Stimulated activated naive CD8-positive, alpha-beta T cell treated with anti-CD3 and anti-CD28 coated beads, Interleukin-15, amount 100 ng/mL, for 72 hours (primary cell): ENCODE measurements at regions not wholly inside any gene's neighbourhood (a gene's known extent, or its start where the extent isn't known, plus 50 kb on each side); places are given as distances from the start of the nearest gene placed in this dataset.

Source experiments
- ATAC-seq: fragments of 150-1000 bp; cut with Tn5 transposase; 2 replicates; pipeline ENCODE4 v1.10.0; 2021; ENCODE audit warnings: mild to moderate bottlenecking, moderate library complexity
- DNase-seq, 2 donors: peaks; one replicate each; pipeline ENCODE4 v3.0.0; 2021 to 2022
- H3K27ac Mint-ChIP-seq, 2 donors: one replicate each; pipeline ENCODE4 v1.8.0; 2022; ENCODE audit warnings: mild to moderate bottlenecking in 2 of 2, mixed read lengths in 2 of 2, moderate library complexity in 2 of 2
- H3K27me3 Mint-ChIP-seq: one replicate; pipeline ENCODE4 v1.8.0; 2022; ENCODE audit warnings: mixed read lengths
- H3K4me1 Mint-ChIP-seq: one replicate; pipeline ENCODE4 v1.8.0; 2022; ENCODE audit warnings: mild to moderate bottlenecking, mixed read lengths
- H3K4me3 Mint-ChIP-seq, 2 donors: one replicate each; pipeline ENCODE4 v1.8.0; 2022; ENCODE audit warnings: mild to moderate bottlenecking in 2 of 2, mixed read lengths in 2 of 2, moderate library complexity in 1 of 2
- H3K9me3 Mint-ChIP-seq, 2 donors: one replicate each; pipeline ENCODE4 v1.8.0; 2022; ENCODE audit warnings: mixed read lengths in 2 of 2

DNA sequence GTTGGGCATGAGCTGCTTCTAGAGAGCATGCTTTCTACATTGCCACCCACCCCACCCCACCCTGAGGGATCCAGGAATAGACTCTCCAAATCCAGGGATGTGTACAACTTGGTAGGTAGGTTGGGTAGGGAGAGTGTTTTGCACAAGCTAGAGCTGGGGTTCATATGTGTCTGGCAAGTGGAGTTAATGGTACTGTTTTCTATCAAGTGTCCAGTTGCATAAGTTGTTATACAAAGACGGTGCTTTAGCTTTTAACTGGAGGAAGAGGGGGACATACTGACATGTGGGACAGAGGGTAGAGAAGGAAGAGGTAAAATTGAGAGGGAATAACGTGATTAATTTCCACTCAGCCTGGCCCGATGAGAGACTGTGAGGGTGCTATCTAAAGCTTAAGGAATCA, 51.0 kb upstream of the TNC start:
- H3K4me3 Mint-ChIP-seq: no peak overlapping the region
- no peak overlapping the region for H3K27ac Mint-ChIP-seq
- no peak for ATAC-seq
- H3K4me1 Mint-ChIP-seq: no peaks in the 10 kb centered on the region
- no peaks in the 10 kb centered on the region for H3K9me3 Mint-ChIP-seq
- H3K27me3 Mint-ChIP-seq: peaks cover 28% of the 10 kb centered on the region
- DNase-seq: no peak

DNA sequence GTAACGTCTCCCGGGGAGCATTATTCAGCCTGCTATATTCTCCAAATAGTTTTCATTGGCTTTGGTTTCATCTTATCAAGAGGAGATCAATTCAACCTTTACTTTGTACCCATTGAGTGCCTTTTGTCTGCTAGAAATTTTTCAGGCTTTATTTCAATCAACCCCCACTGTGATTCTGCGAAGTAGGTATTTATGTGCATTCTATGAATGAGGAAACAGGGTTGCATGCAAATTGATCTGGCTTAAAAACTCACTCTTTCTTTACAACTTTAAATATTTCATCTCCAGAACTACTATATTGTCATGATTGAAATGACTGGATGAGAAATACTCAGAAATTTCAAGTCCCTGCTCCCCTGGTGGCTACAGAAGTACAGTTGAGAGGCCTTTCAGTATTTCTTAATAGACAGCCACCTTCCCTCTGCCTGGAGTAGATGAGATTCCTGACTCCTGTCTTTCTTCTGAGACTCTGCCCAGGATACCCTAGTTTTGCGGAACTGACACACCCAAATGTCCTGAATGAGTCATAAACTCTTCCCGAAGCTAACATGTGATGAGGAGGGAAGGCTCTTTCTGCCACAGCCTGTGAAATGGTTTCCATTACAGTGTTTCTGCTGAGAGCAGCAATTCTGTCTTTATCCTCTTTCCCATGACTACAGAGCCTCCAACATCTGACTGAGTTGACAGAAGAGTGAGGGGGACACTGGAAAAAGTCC, 52.6 kb upstream of the TNC start:
- H3K4me1 Mint-ChIP-seq: no peaks in the 10 kb centered on the region
- ATAC-seq (no peak), DNase-seq (no peak)
- no peak overlapping the region for H3K27ac Mint-ChIP-seq
- peaks cover 23% of the 10 kb centered on the region for H3K27me3 Mint-ChIP-seq
- H3K9me3 Mint-ChIP-seq: no peaks in the 10 kb centered on the region
- no peak overlapping the region for H3K4me3 Mint-ChIP-seq

DNA sequence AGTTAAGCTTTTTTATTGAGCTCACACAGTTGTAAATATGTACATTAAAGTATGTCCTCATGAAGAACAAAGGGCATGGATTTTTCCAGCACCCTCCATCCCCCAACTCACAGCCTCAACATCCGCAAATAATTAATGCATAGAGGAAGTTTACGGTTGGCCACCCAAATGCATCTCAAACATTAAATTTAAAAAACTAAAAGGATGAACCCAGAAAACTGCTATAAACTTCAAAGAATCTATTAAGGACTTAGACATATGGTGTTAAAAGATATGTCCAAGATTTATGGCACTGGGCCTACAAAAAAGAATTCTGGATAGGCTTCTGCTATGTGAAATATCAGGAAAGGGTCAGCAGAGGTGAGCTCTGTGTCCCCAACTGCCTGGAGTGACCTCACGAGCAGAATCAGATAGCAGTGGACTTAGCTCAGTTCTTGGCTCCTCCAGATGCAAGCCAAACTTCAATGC, 54.0 kb upstream of the TNC start:
- Mint-ChIP-seq H3K27me3 (peaks cover 23% of the 10 kb centered on the region), H3K9me3 (no peaks in the 10 kb centered on the region), H3K4me1 (no peaks in the 10 kb centered on the region), H3K4me3 (no peak overlapping the region), H3K27ac (no peak overlapping the region)
- no peak for DNase-seq
- ATAC-seq: no peak

DNA sequence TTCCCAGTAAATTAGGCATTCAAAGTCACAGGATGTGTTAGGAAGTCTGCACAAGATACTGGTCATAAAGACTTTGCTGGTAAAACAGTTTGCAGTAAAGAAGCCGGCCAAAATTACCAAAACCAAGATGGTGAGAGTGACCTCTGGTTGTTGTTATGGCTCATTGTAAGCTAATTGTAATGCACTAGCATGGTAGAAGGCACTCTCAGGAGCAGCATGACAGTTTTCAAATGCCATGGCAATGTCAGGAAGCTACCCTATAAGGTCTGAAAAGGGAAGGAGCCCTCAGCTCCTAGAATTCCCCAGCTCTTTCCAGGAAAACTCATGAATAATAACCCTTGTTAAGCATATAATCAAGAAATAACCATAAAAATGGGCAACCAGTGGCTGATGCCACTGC, 64.3 kb upstream of the TNC start:
- H3K4me1 Mint-ChIP-seq: no peaks in the 10 kb centered on the region
- H3K4me3 Mint-ChIP-seq: no peak overlapping the region
- no peak overlapping the region for H3K27ac Mint-ChIP-seq

DNA sequence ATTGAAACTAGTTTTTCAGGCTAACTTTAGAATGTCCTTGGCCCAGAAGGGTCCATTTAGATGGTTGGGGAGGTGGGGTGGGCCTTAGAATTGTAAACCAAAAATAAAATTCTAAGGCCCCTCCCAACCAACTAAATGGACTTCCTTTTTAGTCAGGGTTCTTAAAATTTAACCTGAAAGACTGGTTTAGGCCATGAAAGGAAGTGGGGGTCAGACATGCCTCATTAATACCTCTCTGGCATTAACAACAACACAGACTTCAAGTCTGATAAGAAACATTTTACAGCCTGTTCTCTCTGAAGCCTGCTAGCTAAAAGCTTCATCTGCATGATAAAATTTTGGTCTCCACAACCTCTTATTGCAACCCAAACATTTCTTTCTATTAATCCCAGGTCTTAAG, 65.5 kb upstream of the TNC start:
- Mint-ChIP-seq H3K27me3 (peaks cover 19% of the 10 kb centered on the region), H3K4me3 (no peak overlapping the region), H3K4me1 (no peaks in the 10 kb centered on the region), H3K9me3 (no peaks in the 10 kb centered on the region), H3K27ac (no peak overlapping the region)
- ATAC-seq: no peak
- no peak for DNase-seq

More for the DNA sequence above, 64.3 kb upstream of the TNC start:
- DNase-seq (no peak), ATAC-seq (no peak)
- H3K9me3 Mint-ChIP-seq: no peaks in the 10 kb centered on the region
- H3K27me3 Mint-ChIP-seq: peaks cover 16% of the 10 kb centered on the region

DNA sequence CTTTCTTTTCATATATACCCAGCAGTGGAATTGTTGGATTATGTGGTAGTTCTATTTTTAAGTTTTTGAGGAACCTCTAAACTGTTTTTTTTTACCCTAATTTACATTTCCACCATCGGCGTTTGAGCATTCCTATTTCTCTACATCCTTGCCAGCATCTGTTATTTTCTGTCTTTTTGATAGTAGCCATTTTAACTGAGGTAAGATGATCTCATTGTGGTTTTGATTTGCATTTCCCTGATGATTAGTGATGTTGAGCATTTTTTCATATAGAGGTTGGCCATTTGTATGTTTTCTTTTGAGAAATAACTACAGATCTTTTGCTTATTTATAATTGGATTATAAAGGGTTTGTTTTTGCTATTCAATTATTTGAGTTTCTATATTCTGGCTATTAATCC, 71.7 kb upstream of the TNC start:
- no peaks in the 10 kb centered on the region for H3K4me1 Mint-ChIP-seq
- H3K27ac Mint-ChIP-seq: no peak overlapping the region
- no peak overlapping the region for H3K4me3 Mint-ChIP-seq
- no peak for DNase-seq
- peaks cover 33% of the 10 kb centered on the region for H3K27me3 Mint-ChIP-seq
- no peaks in the 10 kb centered on the region for H3K9me3 Mint-ChIP-seq
- no peak for ATAC-seq

DNA sequence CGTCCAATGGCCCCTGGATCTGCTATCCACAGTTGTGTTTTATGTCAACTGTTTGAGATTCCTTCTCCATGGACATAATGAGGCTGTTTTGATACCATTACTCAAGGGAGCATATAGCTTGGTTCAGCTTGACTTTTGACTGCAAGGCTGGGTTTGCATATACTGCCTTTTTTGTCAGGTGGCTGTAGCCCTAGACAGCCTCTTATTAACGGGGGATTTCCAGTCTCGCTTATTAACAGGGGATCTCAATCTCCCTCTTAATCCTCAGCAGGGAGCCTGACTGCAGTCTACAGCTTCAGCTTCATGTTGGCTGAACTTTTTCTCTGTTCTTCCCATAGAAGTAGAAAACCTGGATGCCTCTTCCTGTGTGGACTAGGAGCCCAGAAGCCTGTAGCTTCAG, 73.7 kb upstream of the TNC start:
- H3K27me3 Mint-ChIP-seq: peaks cover 23% of the 10 kb centered on the region
- no peaks in the 10 kb centered on the region for H3K4me1 Mint-ChIP-seq
- ATAC-seq (no peak), DNase-seq (no peak)
- no peaks in the 10 kb centered on the region for H3K9me3 Mint-ChIP-seq
- no peak overlapping the region for H3K27ac Mint-ChIP-seq
- H3K4me3 Mint-ChIP-seq: no peak overlapping the region

DNA sequence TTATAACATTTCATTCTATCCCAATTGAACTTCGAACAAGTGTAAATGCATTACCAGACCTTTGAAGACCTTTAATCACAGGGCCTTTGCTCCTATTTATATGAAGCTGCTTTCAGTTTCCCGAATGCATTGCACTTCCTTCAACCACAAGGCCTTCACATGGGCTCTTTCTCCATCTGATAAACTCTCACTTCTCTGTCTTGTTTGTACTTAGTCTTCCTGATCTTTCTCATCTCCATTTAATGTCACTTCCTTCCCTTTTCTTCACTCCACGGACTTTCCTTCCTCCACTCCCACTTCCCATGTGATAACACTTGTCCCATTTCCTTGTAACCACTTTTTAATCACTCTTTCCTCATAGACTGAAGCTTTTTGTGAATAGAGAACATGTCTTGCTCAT, 74.3 kb upstream of the TNC start:
- DNase-seq: no peak
- H3K9me3 Mint-ChIP-seq: no peaks in the 10 kb centered on the region
- H3K27ac Mint-ChIP-seq: no peak overlapping the region
- no peak overlapping the region for H3K4me3 Mint-ChIP-seq
- no peak for ATAC-seq
- peaks cover 30% of the 10 kb centered on the region for H3K27me3 Mint-ChIP-seq
- H3K4me1 Mint-ChIP-seq: no peaks in the 10 kb centered on the region

DNA sequence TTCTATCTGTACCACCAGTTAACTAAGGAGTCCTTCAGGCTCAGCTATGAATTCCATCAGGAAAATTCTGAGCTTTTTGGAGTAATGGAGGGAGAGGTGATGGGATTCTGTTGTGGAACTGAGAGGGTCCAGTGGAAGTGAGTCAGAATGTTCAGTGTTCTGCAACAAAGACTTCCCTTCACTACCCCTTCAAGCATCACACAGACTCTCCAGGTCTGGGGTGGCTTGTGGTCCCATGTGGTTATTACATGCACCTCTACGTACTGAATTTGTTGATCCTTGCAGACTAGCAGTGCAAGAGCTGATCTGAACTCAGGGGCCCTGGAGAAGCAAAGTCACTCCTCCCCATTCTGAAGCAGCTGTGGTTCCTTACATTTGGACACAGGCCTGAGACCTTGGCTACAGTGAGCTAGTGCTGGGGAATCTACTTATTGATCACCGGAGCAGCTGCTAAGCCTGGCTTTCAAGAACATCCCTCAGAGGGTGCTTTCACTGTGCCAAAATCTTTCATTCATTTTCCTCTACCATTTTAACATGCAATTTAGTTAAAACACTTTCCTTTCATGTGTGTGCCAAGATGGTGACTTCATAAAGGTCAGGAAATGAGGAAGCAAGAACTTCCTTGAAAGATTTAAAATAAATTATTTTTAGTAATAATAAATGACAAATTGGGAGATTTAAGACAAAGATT, 75.0 kb upstream of the TNC start:
- no peaks in the 10 kb centered on the region for H3K4me1 Mint-ChIP-seq
- no peak overlapping the region for H3K4me3 Mint-ChIP-seq
- peaks cover 35% of the 10 kb centered on the region for H3K27me3 Mint-ChIP-seq
- H3K27ac Mint-ChIP-seq: no peak overlapping the region
- DNase-seq (no peak), ATAC-seq (no peak)
- no peaks in the 10 kb centered on the region for H3K9me3 Mint-ChIP-seq

DNA sequence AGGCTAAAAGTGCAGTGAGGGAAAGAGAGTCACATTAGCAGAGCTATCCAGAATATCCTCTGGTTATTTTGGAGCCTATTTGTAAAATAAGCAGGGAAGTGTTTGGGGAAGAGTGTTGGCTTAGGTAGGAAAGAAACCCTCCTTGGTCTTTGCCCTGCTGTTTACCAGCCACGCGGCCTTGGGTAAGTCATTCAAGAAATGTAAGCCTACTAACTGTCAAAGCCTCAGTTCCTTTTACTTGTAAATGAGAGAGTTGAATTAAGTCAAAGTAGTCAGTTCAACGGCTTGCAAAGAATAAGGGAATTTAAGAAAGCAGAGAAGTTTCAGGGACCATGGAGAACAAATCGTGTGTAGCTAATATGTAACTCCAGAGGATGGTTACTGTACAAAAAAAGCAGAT, 75.8 kb upstream of the TNC start:
- H3K4me3 Mint-ChIP-seq: no peak overlapping the region
- peaks cover 33% of the 10 kb centered on the region for H3K27me3 Mint-ChIP-seq
- no peaks in the 10 kb centered on the region for H3K9me3 Mint-ChIP-seq
- DNase-seq: no peak
- H3K4me1 Mint-ChIP-seq: no peaks in the 10 kb centered on the region
- no peak for ATAC-seq
- H3K27ac Mint-ChIP-seq: no peak overlapping the region

DNA sequence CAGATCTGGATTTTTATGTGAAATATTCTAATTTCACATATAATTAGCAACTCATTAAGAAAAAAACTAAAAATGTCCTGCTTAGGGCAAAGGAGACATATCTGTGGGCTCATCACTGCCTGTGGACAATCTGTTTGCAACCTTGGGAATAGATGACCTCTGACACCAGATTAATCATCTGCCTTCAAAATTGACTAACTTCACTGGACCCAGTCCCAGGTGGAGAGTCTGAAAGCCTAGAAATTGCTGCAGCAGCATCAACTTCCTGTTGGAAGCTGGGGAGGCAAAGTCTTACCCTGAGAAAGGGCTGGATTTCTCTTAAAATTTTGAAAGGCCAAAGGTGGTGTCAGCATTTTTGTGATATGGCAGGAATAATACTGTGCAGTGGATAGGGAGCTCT, 76.3 kb upstream of the TNC start:
- Mint-ChIP-seq H3K4me3 (no peak overlapping the region), H3K27ac (no peak overlapping the region), H3K9me3 (no peaks in the 10 kb centered on the region), H3K27me3 (peaks cover 33% of the 10 kb centered on the region), H3K4me1 (no peaks in the 10 kb centered on the region)
- DNase-seq (no peak), ATAC-seq (no peak)

DNA sequence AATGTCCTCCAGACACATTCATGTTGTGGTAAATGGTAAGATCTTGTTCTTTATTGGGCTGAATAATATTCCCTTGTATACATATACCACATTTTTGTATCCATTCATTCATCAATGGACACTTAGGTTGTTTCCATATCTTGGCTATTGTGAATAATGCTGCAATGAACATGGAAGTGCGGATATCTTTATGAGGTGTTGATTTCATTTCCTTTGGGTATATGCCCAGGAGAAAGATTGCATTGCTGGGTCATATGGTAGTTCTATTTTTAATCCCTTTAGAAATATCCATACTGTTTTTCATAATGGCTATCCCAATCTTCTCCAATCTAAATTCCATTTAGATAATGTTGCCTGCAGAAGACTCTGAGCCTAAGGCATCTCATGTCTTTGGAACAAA, 78.0 kb upstream of the TNC start:
- no peak overlapping the region for H3K4me3 Mint-ChIP-seq
- peaks cover 44% of the 10 kb centered on the region for H3K27me3 Mint-ChIP-seq
- H3K9me3 Mint-ChIP-seq: no peaks in the 10 kb centered on the region
- H3K4me1 Mint-ChIP-seq: no peaks in the 10 kb centered on the region
- DNase-seq (no peak), ATAC-seq (no peak)
- H3K27ac Mint-ChIP-seq: no peak overlapping the region

DNA sequence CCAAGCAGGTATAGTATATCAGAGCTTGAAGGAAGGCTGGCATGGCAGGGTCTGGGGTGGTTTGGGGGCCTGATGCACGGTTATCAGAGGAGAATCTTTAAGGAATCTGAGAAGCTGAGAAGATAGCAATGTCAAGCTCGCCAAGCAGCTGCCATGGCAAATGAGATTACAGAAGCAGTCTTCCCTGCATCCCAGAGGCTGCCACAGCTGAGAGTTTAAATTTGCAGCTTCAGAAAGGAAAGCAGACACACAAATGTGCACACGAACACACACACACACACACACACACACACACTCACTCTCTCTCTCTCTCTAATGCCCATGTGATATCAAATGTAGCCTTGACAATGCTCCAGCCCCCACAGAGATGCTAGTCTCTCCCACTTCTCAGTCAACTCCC, 79.0 kb upstream of the TNC start:
- peaks cover 50% of the 10 kb centered on the region for H3K27me3 Mint-ChIP-seq
- DNase-seq (no peak), ATAC-seq (no peak)
- no peak overlapping the region for H3K27ac Mint-ChIP-seq
- no peak overlapping the region for H3K4me3 Mint-ChIP-seq
- no peaks in the 10 kb centered on the region for H3K9me3 Mint-ChIP-seq
- no peaks in the 10 kb centered on the region for H3K4me1 Mint-ChIP-seq

DNA sequence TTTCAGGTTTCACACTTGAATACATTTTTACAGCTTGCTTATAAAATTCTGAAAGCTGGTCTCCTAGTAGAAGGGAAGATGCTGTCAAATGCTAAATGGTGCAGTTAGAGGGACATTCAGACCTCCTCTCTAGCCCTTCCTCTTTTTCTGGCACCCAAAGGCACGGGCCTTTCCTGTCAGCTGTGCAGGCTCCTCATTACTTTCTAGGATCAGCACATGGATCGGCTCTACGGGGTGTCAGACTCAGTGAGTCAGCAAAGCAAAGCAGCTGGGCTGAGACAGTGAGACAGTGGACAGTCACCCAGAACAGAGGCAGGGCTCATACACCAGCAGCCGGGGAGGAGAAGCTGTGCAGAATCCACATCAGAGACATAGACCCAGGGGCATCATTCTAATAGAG, 80.0 kb upstream of the TNC start:
- Mint-ChIP-seq H3K27ac (no peak overlapping the region), H3K9me3 (no peaks in the 10 kb centered on the region), H3K4me1 (no peaks in the 10 kb centered on the region), H3K4me3 (no peak overlapping the region), H3K27me3 (peaks cover 53% of the 10 kb centered on the region)
- ATAC-seq: no peak
- DNase-seq: no peak

DNA sequence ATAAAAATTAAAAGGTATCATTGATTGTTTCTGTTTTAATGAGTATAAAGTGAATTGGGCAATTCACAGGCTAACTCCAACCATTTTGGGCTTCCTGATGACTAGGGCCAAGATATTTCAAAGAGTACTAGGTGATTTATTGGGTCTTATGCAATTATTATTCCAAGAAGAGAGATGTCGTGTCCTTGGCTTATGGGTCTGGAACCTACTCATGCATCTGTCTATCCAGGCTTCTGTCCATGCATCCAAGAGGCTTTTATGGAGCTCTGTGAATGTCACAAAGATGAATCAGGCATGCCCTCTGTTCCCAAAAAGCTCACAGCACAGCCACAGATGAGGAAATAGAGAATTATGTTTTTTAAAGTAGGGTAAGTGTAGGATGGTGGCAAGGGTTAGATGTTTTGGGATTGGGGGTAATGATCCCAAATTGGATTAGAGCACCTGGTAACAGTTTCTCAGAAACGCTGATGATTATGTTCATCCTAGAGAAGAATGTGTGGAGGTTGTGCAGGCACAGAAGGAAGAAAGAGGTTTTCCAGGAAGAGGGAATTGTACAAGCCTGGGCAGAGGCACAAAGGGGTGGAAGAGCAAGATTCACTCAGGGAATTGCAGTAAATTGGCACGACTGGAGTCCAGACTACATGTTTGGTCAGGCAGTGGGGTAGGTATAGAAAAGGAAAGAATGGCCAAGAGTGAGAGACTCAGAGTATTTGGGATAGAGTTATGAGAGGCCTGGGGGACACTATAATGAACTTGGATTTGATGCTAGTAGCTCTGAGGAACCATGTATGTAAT, 83.0 kb upstream of the TNC start:
- peaks cover 59% of the 10 kb centered on the region for H3K27me3 Mint-ChIP-seq
- DNase-seq (no peak), ATAC-seq (no peak)
- H3K4me3 Mint-ChIP-seq: no peak overlapping the region
- no peak overlapping the region for H3K27ac Mint-ChIP-seq
- peaks cover 11% of the 10 kb centered on the region for H3K4me1 Mint-ChIP-seq
- no peaks in the 10 kb centered on the region for H3K9me3 Mint-ChIP-seq

DNA sequence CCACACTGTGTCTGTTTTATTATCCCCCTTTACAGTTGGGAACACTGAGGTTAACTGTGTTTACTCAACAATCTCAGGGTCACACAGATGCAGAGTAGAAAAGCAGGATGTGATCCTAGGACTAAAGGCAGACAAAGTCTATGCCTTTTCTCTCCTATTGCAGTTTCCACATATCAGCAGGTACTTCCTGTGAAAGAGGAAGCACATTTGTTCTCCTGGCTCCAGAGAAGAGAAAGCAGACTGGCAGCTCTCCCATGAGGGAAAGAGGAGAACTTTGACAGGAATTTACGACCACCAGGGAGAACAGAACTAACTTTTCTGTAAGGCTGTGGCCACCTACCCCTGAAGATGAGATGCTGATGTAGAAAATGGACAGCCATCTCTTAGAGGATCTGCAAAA, 84.2 kb upstream of the TNC start:
- DNase-seq: no peak
- Mint-ChIP-seq H3K4me3 (no peak overlapping the region), H3K27me3 (peaks cover 58% of the 10 kb centered on the region), H3K9me3 (no peaks in the 10 kb centered on the region), H3K4me1 (peaks cover 21% of the 10 kb centered on the region), H3K27ac (no peak overlapping the region)
- ATAC-seq: no peak
